ENCODE measurements at regions not wholly inside any gene's neighbourhood (a gene's known extent, or its start where the extent isn't known, plus 50 kb on each side); places are given as distances from the start of the nearest gene placed in this dataset.
A peak's percentile ranks its signal among the peaks of the same experiment; 100 is the strongest.

GRCh38 chr11:26219183-26220117, 112.5 kb upstream of the ANO3 start:
- no peak for TF ChIP-seq CTCF (IDR thresholded peaks at IDR 0.05; ENCODE audit: control insufficient read depth, extremely low read depth, insufficient read depth)
- no peak overlapping the region for H3K4me3 ChIP-seq (ENCODE audit: low read depth, low read length)
- peak; percentile 76 for DNase-seq (ENCODE audit: low read depth)

GRCh38 chr11:26225646-26226045, 106.3 kb upstream of the ANO3 start:
- no peak for DNase-seq (ENCODE audit: low read depth)
- no peak overlapping the region for H3K4me3 ChIP-seq (ENCODE audit: low read depth, low read length)
- TF ChIP-seq CTCF (IDR thresholded peaks at IDR 0.05; ENCODE audit: control insufficient read depth, extremely low read depth, insufficient read depth) = no peak

- peak; percentile 36 for DNase-seq (ENCODE audit: low read depth)
- TF ChIP-seq CTCF (IDR thresholded peaks at IDR 0.05; ENCODE audit: control insufficient read depth, extremely low read depth, insufficient read depth) = peak; percentile 80
- no peak overlapping the region for H3K4me3 ChIP-seq (ENCODE audit: low read depth, low read length)
These were observed 104.6 kb upstream of the ANO3 start for GRCh38 chr11:26227301-26227746.

- H3K4me3 ChIP-seq (ENCODE audit: low read depth, low read length) = no peak overlapping the region
- no peak for DNase-seq (ENCODE audit: low read depth)
- no peak for TF ChIP-seq CTCF (IDR thresholded peaks at IDR 0.05; ENCODE audit: control insufficient read depth, extremely low read depth, insufficient read depth)
These were observed 103.9 kb upstream of the ANO3 start for GRCh38 chr11:26227883-26228502.

GRCh38 chr11:26228778-26229177, 103.2 kb upstream of the ANO3 start:
- no peak for TF ChIP-seq CTCF (IDR thresholded peaks at IDR 0.05; ENCODE audit: control insufficient read depth, extremely low read depth, insufficient read depth)
- no peak overlapping the region for H3K4me3 ChIP-seq (ENCODE audit: low read depth, low read length)
- DNase-seq (ENCODE audit: low read depth) = no peak

GRCh38 chr11:26229257-26229656, 102.7 kb upstream of the ANO3 start:
- TF ChIP-seq CTCF (IDR thresholded peaks at IDR 0.05; ENCODE audit: control insufficient read depth, extremely low read depth, insufficient read depth) = no peak
- H3K4me3 ChIP-seq (ENCODE audit: low read depth, low read length) = no peak overlapping the region
- no peak for DNase-seq (ENCODE audit: low read depth)

Measured in LNCaP clone FGC (cell line).